ENCODE measurements at regions not wholly inside any gene's neighbourhood (a gene's known extent, or its start where the extent isn't known, plus 50 kb on each side); places are given as distances from the start of the nearest gene placed in this dataset.

DNA sequence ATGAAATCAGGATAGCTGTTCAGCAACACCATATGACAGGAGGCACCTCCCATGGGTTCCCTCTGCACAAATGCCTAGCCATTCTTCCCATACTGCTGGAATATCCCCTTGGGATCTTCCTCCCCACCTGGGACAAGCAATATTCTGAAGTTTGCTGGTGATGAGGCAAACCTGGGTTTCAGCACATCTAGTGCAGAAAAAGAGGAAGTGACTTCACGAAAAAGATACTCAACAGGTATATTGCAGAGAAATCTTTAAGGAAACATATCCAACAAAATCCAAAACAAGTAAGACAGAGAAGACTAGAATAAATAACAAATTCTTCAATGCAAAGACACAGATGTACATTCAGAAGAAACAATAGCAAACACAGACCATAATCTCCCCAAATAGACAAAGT is 1497.0 kb downstream of the PCDH9 start:
- TF ChIP-seq CTCF (IDR thresholded peaks at IDR 0.05) (no peak), ZFX (IDR thresholded peaks at IDR 0.05; ENCODE audit: borderline replicate concordance) (no peak)

Measured in 22Rv1 (cell line).